Hematopoietic multipotent progenitor cell (in vitro differentiated cells): ENCODE measurements at regions not wholly inside any gene's neighbourhood (a gene's known extent, or its start where the extent isn't known, plus 50 kb on each side); places are given as distances from the start of the nearest gene placed in this dataset.
"Not testable (repeated sequence)": the region's sequence is repeated elsewhere in the genome, so short reads cannot be mapped to it uniquely, and the experiment has no call there.

Experiments
- DNase-seq, 3 donors: peaks; one replicate each; pipeline ENCODE4 v3.0.0-alpha.2; 2011 to 2015; ENCODE audit warnings: low read depth in 2 of 3, low spot score in 2 of 3

DNA sequence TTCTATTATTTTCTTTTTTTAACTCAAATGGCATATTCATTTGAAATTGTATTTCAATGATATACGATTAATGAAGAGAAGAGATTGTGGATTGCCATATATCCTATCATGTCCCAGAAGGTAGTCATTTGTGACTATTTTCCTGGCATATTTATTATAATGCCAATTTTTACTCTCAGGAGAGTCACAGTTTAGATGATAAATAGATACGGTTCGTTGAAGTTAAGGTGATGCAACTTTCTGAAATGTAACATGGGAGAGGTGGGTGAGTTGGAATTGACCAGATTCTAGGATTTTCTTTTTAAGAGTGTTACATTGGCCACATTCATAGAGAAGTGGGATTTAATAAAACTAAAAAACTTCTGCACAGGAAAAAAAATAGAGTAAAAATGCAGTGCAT lies 1138.5 kb downstream of the NCAM2 start:
- DNase-seq: no peak

DNA sequence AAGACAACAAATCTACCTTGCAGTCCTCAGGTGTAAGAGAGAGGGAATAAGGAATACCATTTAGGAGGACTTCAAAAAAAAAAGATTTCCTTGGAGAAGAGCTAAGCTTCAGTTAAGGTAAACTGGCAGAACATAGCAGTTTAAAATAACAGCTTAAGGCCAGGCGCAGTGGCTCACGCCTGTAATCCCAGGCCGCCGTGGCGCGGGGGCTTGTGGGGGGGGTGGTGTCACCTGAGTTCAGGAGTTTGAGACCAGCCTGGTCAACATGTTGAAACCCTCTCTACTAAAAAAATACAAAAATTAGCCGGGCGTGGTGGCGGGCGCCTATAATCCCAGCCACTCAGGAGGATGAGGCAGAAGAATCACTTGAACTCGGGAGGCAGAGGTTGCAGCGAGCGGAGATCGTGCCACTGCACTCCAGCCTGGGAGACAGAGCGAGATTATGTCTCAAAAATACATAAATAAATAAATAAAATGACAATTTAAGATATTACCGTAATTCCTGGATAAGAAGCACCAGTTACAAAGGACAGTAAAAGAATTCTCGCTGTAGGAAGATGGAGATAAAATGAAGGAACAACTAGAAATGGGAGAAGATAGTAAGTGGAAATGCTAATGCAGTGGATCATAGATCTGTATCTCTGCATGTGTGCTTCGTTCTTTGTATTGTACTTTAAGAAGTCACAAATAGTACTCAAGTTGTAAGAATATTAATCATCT lies 1140.2 kb downstream of the NCAM2 start:
- DNase-seq: no peak

DNA sequence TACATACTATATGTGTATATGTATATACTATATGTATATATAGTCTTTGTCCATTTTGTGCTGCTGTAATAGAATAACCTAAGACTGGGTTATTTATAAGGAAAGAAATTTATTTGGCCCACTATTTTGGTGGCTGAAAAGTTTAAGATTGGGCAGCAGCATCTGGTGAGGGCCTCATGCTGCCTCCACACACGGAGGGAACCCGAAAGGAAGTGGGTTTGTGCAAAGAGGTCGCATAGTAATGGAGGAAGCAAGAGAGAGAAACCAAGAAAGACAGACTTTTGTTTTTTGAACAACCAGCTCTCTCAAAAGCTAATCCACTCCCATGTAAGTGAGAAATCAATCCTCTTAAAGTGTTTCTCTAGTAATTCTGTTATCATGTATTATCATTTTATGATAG lies 1147.3 kb downstream of the NCAM2 start:
- no peak for DNase-seq

GRCh38 chr21:22154579-22155274 lies 1156.5 kb downstream of the NCAM2 start:
- no peak for DNase-seq

- DNase-seq: no peak
Observed at GRCh38 chr21:22164912-22165311, 1166.7 kb downstream of the NCAM2 start.

DNA sequence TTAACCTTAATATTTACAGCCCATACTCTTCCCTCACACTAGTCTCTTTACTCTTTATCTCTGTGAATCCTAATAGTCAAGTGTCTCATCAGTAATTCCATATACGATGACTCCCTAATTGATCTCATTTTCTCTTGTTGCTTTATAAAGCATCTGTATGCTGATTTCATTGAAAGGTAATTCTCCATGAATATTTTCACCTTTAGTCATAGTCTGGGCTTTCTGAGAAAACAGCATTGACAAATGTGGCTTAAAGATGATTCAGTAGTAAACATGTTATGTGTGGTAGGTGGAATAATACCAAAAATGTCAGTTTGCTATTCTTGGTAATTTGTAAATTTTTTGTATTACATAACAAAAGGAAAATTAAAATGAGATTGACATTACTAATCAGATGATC lies 1176.5 kb downstream of the NCAM2 start:
- no peak for DNase-seq

- no peak for DNase-seq
Observed at GRCh38 chr21:22189278-22189677, 1191.1 kb downstream of the NCAM2 start.

- no peak for DNase-seq
Observed at GRCh38 chr21:22191581-22191980, 1193.4 kb downstream of the NCAM2 start.

DNA sequence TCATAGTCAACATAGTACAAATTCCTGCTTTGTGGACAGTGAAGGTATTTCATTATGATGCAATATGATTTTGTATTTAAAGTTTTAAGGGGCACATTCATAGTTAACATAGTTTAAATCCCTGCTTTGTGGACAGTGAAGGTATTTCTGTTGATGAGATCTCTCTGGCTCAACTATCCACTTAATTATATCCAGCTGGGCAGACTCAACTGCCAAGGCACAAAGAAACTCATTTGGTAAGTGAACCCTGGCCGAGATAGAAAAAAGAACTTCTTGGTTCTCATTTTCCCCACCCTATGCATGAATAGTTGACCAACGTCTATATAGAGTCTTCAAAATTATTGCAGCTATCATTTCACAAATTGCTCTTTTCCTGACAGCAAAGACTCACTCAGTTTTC lies 1194.6 kb downstream of the NCAM2 start:
- DNase-seq: no peak

DNA sequence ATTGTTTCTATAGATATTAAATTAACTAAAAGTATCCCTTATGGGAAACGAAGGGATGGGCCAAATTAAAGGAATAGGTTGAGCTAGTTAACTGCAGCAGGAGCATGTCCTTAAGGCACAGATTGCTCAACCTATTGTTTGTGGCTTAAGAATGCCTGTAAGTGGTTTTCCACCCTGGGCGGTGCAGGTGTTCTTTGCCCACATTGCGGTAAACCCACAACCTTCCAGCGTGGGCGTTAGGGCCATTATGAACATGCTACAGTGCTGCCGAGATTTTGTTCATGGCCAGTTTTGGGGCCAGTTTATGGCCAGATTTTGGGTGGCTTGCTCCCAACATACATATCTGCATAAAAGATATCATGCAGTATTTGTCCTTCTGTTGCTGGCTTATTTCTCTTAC lies 1196.8 kb downstream of the NCAM2 start:
- DNase-seq: not testable (repeated sequence)

DNA sequence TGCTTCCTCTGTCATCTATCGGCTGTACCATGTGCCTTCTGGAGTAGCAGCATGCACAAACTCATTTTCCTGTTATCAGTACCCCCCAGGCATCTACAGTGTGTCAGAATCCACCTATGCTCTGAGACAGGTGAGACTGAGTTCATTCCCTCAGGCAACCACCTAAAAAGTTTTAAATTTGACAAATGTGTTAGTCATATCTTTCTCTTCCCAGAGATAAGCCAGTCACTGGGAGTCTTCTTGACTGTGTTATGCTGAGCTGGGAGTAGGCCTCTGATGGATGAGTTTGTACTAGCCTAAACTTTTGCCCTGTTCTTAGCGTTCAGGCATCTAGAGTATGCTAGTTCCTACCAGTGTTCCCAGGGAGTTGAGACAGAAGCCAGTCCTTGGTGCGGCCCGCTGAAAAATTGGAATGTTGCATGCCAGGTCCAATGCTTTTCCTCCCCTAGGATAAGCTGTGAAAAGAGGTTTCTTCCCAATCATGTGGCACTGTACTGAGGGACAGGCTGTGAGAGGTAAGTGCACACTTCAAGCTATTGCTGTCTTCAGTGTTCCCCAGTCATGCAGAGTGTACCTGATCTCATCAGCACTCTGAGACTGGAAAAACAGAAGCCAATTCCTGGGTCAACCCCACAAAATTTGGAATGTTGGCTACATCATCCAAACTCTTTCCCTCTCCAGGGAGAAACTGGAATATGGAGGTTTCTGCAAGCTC lies 1202.3 kb downstream of the NCAM2 start:
- no peak for DNase-seq

GRCh38 chr21:22201126-22201525 lies 1202.9 kb downstream of the NCAM2 start:
- no peak for DNase-seq

- DNase-seq: no peak
Observed at GRCh38 chr21:22201669-22202068, 1203.5 kb downstream of the NCAM2 start.

- DNase-seq: no peak
Observed at GRCh38 chr21:22209304-22209700, 1211.1 kb downstream of the NCAM2 start.

GRCh38 chr21:22211943-22212342 lies 1213.7 kb downstream of the NCAM2 start:
- no peak for DNase-seq

GRCh38 chr21:22223385-22223784 lies 1225.2 kb downstream of the NCAM2 start:
- no peak for DNase-seq

- no peak for DNase-seq
Observed at GRCh38 chr21:22224261-22224660, 1226.1 kb downstream of the NCAM2 start.

GRCh38 chr21:22225299-22225698 lies 1227.1 kb downstream of the NCAM2 start:
- DNase-seq: no peak

GRCh38 chr21:22231013-22231412 lies 1232.8 kb downstream of the NCAM2 start:
- DNase-seq: no peak

- no peak for DNase-seq
Observed at GRCh38 chr21:22235866-22236590, 1237.8 kb downstream of the NCAM2 start.

DNA sequence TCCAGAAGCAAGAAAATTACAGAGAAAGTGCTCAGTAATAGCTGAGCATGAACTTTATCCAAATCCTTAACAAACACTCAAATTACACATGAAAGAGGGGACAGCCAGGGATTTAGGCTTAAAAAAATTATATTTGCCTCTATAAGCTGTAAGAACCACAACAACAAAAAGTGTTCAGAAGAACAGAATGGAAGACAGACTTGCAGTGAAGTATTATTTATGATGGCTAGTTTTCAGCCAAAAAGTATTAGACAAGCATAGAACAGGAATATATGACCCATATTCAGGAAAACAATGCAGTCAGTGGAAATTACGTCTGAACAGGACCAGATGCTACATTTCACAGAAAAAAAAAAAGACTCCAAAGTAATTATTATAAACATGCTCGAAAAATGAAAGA lies 1246.3 kb downstream of the NCAM2 start:
- no peak for DNase-seq
